Mesenteric fat pad (tissue), 1 donor: ENCODE measurements at regions not wholly inside any gene's neighbourhood (a gene's known extent, or its start where the extent isn't known, plus 50 kb on each side); places are given as distances from the start of the nearest gene placed in this dataset.
A peak's percentile ranks its signal among the peaks of the same experiment; 100 is the strongest.
"Not testable (repeated sequence)": the region's sequence is repeated elsewhere in the genome, so short reads cannot be mapped to it uniquely, and the experiment has no call there.

ENCODE experiments used
- DNase-seq: peaks from one replicate; pipeline ENCODE4 v3.0.0-alpha.2; 2020; ENCODE audit warnings: low spot score
- donor health status: DM: yes; HTN: yes; CAD: no.

- not testable (repeated sequence) for DNase-seq
These were observed 52.0 kb downstream of the SYT15B start for GRCh38 chr10:47711428-47711827.

DNA sequence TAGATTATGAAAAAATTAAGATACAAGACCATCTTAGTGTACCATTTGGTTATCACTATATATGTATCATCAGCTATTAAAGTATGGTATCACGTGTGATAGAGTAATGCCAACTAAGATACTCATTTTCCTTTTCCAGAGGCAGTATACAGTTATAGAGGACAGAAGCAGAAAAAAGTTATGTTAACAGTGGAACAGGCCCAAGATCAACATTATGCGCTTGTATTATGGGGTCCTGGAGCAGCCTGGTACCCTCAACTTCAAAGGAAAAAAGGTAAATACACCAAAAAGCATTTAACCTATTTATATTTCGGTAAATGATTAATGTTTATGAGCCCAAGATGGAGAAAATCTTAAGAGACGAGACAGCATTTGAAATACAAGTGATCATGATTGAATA lies 52.9 kb downstream of the SYT15B start:
- not testable (repeated sequence) for DNase-seq

- peak; percentile 90 for DNase-seq
These were observed 57.5 kb downstream of the SYT15B start for GRCh38 chr10:47705698-47706414.

DNA sequence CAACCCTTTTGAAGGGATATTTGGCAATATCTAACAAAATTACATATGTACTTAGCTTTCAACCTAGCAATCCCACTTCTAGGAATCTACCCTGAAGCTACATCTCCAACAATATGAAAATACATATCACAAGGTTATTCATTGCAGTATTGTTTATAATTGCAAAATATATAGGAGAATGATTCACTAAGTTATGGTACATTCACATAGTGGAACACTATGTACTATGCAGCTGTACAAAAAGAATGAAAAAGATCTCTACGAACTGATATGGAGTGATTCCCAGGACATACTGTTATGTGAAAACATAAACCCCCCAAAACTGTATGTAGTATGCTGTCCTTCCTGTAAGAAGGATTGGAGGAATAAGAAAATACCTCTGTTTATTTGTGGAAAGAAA lies 62.1 kb downstream of the SYT15B start:
- not testable (repeated sequence) for DNase-seq

GRCh38 chr10:47699854-47700253 lies 63.5 kb downstream of the SYT15B start:
- DNase-seq: not testable (repeated sequence)

DNA sequence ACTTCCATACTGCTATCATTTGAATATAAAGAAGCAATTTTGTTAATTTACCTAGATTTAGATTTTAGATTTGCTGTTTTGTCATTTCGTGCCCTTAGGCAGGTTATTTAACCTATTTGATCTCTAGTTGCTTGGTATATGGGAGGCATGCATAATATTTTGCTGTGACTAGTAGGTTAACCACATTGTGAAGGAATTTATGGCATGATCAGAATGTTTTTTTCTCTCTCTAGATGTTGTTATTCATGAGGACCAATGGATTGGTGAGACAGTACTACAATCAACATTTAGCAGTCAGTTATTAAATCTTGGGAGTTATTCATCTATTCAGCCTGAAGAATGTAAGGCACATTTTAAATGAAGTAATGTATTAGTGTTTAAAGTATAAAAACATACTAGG lies 67.2 kb downstream of the SYT15B start:
- DNase-seq: not testable (repeated sequence)

GRCh38 chr10:47695149-47695548 lies 68.2 kb downstream of the SYT15B start:
- DNase-seq: not testable (repeated sequence)

DNA sequence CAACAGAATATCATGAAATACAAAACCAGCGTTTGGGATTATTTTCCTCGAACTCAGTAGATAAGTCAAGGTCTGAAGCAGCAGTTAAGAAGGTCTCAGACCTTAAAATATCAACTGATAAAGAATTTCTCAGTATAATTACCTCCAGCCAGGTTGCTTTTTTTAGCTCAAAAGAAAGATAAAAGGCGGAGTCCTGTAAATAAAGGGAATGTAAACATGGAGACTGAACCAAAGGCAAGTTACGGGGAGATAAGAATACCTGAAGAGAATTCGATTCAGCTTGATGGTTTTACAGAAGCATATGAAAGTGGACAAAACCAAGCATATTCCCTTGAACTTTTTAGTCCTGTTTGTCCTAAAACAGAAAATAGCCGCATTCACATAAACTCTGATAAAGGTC lies 73.1 kb downstream of the SYT15B start:
- DNase-seq: not testable (repeated sequence)

- DNase-seq: not testable (repeated sequence)
These were observed 79.4 kb downstream of the SYT15B start for GRCh38 chr10:47683826-47684475.

GRCh38 chr10:47681638-47681990 lies 81.8 kb downstream of the SYT15B start:
- DNase-seq: not testable (repeated sequence)

DNA sequence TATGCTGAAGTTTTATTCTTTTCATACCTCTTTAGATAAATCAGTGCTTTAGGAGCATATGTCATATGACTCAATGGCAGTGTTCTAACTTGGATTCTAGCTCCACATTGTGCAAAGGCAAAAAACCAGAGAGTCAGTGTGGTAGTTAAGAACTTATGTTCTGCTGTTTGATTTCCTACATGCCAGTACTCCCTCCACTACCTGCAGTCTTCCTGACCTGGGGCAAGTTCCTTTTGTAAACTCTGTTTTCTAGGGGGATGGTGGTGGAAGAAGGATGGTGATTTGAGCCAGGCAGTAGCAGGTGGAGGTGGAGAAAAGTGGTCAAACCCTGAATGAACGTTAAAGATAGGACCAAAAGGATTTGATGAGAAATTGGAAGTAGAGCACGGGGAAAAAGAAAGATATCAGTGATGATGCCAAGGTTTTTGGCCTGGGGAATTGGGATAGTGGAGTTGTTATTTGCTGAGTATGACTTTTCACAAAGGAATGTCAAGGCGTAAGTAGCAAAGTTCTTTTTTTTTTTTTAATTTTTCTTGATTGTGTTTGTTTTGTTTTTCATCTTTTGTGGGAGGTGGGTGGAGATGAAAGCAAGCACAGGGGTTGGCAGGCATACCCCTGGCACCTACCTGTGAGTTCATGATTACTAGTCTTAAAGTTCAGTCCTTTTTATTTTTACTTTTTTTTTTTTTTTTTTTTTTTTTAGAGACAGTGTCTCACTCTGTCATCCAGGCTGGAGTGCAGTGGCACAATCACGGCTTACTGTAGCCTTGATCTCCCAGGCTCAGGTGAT lies 82.3 kb downstream of the SYT15B start:
- DNase-seq: not testable (repeated sequence)

GRCh38 chr10:47676102-47676501 lies 87.3 kb downstream of the SYT15B start:
- not testable (repeated sequence) for DNase-seq

- DNase-seq: not testable (repeated sequence)
These were observed 87.8 kb downstream of the SYT15B start for GRCh38 chr10:47675577-47675976.

GRCh38 chr10:47673128-47673527 lies 90.3 kb downstream of the SYT15B start:
- DNase-seq: not testable (repeated sequence)

DNA sequence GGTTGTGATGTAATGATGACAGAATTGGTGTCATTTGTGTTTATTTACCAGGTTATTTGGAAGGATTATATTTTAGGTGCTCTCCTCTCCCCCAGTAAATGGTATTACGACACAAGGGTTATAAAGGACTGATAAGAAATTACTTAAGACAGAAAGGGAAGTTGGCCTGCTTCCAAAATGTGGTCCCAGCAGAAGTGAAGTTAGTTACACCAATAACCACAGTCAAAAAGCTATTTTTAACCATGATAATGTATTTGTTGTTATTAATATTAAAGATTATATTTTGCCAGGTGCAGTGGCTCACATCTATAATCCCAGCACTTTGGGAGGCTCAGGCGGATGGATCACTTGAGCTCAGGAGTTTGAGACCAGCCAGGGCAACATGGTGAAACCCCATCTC lies 92.5 kb downstream of the SYT15B start:
- not testable (repeated sequence) for DNase-seq

GRCh38 chr10:47661955-47662577 lies 101.3 kb downstream of the SYT15B start:
- not testable (repeated sequence) for DNase-seq

- DNase-seq: not testable (repeated sequence)
These were observed 106.7 kb downstream of the SYT15B start for GRCh38 chr10:47656732-47657131.

DNA sequence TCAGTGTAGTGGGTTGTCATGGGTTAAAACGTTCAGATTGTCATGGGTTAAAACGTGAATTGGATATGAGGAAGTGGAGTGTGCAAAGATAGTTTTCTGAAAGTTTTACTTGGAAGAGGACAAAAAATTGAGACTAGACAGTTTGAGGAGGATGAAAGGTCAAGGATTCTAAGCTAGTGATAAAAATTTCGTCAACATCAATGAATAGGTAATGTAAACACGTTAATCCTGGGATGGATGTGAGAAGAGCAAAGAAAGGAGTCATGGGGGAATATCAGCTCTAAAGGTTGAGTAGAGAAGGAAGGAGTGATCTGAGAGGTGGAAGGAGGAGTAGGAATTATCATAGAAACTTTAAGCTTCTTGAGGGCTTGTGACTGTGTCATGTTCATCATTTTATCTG lies 109.2 kb downstream of the SYT15B start:
- DNase-seq: not testable (repeated sequence)

GRCh38 chr10:47648594-47648993 lies 114.8 kb downstream of the SYT15B start:
- DNase-seq: not testable (repeated sequence)

DNA sequence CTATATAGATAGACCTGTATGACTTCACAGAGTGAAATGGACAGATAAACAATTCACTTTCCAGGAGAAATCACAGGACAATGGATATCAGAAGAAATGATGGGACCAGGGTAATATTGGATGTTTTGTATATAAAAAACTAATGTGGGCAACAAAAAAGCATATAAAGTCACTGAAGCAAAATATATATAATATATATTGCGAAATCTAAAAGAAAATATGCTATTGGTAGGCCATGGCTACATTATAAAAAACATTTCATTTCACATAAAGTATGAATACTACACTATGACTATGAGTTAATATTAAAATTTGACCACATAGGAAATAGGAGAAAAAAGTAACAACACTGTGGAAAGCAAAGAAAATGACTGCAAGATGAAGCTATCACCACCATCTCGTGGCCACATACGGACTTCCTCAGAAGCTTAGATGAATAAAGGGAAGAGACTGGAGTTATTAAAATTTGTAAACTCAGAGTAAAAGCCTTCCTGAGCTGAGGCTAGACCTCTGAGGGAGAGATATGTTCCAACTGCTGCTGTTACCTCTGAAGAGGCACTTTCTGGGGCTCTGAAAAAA lies 115.8 kb downstream of the SYT15B start:
- DNase-seq: not testable (repeated sequence)

DNA sequence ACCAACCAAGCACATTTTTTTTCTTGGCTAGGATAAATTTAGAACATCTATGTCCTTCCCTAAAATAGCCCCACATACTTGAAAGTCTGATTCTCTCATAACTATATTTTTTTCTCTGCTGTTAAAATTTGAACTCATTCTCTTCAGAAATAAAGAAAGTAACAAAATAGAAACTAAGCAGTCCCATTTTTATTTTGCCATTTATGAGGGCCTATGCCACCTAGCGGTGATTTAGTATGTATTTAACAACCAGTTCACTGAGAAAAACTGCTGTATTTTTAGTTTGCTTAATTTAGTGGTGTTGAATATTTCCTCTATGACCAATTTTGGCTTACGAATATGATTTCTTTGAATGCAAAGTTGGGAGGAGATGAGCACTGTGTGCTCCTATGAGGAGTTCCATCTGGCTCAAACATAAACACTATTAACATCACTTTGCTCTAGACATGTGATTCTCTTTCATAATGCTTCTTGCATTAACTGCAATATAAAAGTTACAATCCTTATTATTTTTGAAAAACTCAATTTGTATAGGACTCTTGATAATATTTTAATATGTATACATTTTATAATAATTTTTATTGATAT lies 116.6 kb downstream of the SYT15B start:
- DNase-seq: not testable (repeated sequence)
